Skeletal muscle satellite cell (primary cell): ENCODE measurements at regions not wholly inside any gene's neighbourhood (a gene's known extent, or its start where the extent isn't known, plus 50 kb on each side); places are given as distances from the start of the nearest gene placed in this dataset.

Experiments used
- H3K27me3 ChIP-seq: 2 replicates; pipeline ENCODE4 v1.7.0; 2013; ENCODE audit warnings: low read length; ENCODE audit not compliant: control insufficient read depth, insufficient read depth
- H3K36me3 ChIP-seq: 2 replicates; pipeline ENCODE4 v1.7.0; 2013; ENCODE audit warnings: mild to moderate bottlenecking, control low read depth, low read length; ENCODE audit not compliant: insufficient read depth
- H3K4me1 ChIP-seq: 2 replicates; pipeline ENCODE4 v1.7.0; 2013; ENCODE audit warnings: low read length; ENCODE audit not compliant: control insufficient read depth, insufficient read depth
- H3K4me2 ChIP-seq: 2 replicates; pipeline ENCODE4 v1.7.0; 2013; ENCODE audit warnings: mild to moderate bottlenecking, low read length
- H3K4me3 ChIP-seq: 2 replicates; pipeline ENCODE4 v1.7.0; 2013; ENCODE audit warnings: low read length
- H3K9ac ChIP-seq: 2 replicates; pipeline ENCODE4 v1.7.0; 2013; ENCODE audit warnings: mild to moderate bottlenecking, low read depth, low read length, moderate library complexity
- H3K9me3 ChIP-seq: replicated peaks from 2 replicates; pipeline ENCODE4 v1.7.0; 2013; ENCODE audit warnings: mild to moderate bottlenecking, control low read depth, low read length

DNA sequence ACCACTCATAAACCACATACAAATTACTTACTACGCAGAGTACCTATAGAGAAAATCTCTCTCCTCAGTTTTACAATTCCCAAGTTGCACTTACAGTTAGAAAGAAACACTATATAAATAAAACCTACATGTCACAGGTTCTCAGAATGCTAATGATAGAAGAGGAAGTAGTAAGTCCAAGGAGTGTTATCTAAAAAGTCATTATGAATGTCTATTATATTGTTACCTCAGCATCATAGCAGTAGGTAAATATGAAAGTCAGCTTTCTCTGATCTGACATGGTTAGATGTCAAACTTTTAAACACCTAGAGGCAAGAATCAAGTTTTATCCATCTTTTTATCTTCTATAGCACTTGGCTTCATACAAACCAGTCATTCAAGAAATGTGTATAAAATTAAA, 163.2 kb upstream of the FAM241A start:
- Histone ChIP-seq H3K27me3 (peaks cover 6% of the 10 kb centered on the region), H3K4me3 (no peak overlapping the region), H3K9ac (no peak overlapping the region), H3K4me1 (no peaks in the 10 kb centered on the region), H3K9me3 (no peaks in the 10 kb centered on the region), H3K4me2 (no peak overlapping the region), H3K36me3 (no peaks in the 10 kb centered on the region)

DNA sequence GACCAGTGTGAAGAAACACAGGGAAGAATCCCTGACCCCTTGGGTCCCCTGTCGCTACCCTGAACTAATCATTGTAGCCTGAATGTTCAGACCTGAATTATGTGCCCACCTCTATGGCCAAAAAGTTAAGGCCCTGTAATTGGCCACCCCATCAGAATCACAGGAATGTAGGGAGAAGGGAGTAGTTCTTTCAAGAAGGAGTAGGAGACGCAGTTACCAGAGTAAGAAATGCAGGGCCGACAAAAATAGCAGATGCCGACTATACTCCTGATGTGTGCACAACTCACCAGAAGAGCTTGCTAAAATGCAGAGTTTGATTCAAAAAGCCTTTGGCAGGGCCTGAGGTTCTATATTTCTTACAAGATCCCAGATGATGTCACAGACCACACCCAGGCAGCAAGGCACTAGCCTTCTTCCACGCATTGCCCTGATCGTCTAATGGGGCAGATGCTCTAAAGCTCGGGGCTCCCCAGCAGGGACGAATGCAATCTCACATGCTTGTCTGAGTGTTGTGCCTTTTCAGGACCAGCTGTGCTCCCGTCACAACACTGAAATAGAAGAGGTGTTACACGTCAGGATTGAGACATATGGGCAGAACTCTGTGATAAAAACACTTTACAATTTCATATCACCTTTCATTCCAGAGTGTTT, 161.0 kb upstream of the FAM241A start:
- Histone ChIP-seq H3K4me3 (no peak overlapping the region), H3K9me3 (no peaks in the 10 kb centered on the region), H3K9ac (no peak overlapping the region), H3K27me3 (peaks cover 6% of the 10 kb centered on the region), H3K4me2 (no peak overlapping the region), H3K36me3 (no peaks in the 10 kb centered on the region), H3K4me1 (no peaks in the 10 kb centered on the region)

DNA sequence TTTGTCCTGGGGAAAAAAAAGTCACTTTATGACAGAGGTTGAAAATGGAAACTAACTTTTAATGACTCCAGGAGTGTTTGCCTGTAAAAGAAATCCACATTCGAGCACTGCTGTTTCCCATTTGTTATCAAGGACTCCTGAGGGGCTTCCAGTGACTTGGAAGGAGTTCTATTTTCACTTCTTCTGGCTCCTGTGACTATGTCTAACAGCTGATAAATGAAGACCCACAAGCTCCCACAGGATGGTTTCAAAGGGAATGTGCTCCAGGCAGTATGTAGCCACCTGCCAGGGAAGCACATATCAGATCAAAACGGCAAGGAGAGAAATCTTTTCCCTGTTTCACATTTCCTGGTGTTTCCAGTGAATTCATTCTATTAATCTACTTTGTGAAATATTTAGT, 159.8 kb upstream of the FAM241A start:
- no peaks in the 10 kb centered on the region for H3K36me3 ChIP-seq

DNA sequence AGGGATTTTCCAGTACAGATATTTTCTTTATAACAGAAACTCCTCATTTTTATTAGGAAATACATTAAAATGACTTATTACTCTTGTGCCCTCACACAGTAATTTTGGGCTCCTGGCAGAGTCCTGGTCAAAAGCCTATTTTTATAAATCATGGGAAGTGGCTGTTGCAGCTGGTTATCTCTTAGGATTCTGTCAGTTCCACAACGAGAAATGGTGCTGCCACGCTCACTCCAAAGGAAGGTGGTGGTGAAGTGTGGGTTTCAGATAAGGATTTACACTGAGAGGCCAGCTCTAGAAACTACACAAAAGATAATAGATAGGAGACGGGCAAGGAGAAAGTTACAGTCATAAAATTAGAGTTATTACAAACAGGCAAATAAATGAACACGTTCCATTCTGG, 159.2 kb upstream of the FAM241A start:
- no peaks in the 10 kb centered on the region for H3K9me3 ChIP-seq
- no peak overlapping the region for H3K9ac ChIP-seq
- no peak overlapping the region for H3K4me3 ChIP-seq
- H3K36me3 ChIP-seq: no peaks in the 10 kb centered on the region
- no peak overlapping the region for H3K4me2 ChIP-seq
- peaks cover 6% of the 10 kb centered on the region for H3K27me3 ChIP-seq
- no peaks in the 10 kb centered on the region for H3K4me1 ChIP-seq

More for the DNA sequence above, 159.8 kb upstream of the FAM241A start:
- Histone ChIP-seq H3K27me3 (peaks cover 6% of the 10 kb centered on the region), H3K4me3 (no peak overlapping the region), H3K4me1 (no peaks in the 10 kb centered on the region), H3K4me2 (no peak overlapping the region), H3K9me3 (no peaks in the 10 kb centered on the region), H3K9ac (no peak overlapping the region)

DNA sequence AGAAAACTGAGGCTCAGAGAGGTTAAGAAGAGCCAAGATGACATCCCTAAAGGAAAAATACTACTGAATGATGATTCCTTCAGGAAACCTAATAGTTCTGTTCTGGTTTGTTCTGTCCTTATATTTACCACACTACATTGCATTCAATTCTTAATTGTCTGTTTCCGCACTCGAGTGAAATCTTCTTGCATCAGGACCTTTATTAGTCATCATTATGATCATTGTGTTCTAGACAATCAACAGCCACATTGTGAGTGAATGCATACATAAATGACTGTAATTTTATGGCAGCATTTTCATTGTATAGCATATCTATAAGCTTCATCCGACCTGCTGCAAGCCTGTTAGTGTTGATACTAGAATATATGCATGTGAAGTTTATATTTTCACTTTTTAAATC, 156.7 kb upstream of the FAM241A start:
- Histone ChIP-seq H3K4me1 (no peaks in the 10 kb centered on the region), H3K36me3 (no peaks in the 10 kb centered on the region), H3K4me3 (no peak overlapping the region), H3K27me3 (peaks cover 6% of the 10 kb centered on the region), H3K4me2 (no peak overlapping the region), H3K9ac (no peak overlapping the region), H3K9me3 (no peaks in the 10 kb centered on the region)

DNA sequence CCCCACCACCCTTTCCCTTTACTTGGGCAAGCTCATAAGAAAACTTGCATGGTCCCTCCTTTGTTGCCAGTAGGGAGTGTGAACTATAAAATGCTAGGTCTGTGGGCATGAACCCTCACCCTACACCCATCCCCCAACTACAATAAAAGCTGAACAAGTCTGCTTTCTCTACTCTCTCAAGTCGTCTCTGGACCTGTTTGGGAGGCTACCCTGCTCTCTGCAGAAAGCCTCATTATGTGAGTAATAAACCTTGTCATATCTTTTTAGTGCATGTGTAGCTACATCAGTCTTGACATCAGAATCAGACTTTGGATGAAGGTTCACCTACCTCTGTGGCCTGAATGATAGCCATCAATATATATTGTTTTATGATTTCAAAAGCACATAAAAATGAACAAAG, 155.4 kb upstream of the FAM241A start:
- Histone ChIP-seq H3K4me1 (no peaks in the 10 kb centered on the region), H3K9me3 (no peaks in the 10 kb centered on the region), H3K9ac (no peak overlapping the region), H3K4me2 (no peak overlapping the region), H3K36me3 (no peaks in the 10 kb centered on the region), H3K27me3 (peaks cover 9% of the 10 kb centered on the region), H3K4me3 (no peak overlapping the region)

DNA sequence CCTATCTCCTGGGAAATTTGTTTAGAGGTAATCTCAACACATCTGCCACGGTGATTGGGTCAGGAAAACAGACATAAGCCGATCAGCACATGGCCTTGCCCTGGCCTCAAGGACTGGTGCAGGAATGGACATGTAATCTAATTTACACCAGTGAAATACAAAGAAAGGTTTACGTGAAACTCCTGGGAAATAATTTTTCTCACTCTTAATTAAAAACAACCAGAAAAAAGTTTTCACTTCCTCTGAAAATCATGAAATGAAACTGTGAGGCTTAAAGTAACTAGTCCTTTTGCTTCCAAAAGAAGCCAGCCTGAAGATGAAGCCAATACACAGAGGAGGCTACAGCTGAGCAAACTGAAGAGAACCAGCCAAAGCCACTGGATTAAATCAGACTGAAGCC, 154.1 kb upstream of the FAM241A start:
- no peak overlapping the region for H3K9ac ChIP-seq
- peaks cover 3% of the 10 kb centered on the region for H3K27me3 ChIP-seq
- H3K4me1 ChIP-seq: no peaks in the 10 kb centered on the region
- no peaks in the 10 kb centered on the region for H3K36me3 ChIP-seq
- no peaks in the 10 kb centered on the region for H3K9me3 ChIP-seq
- no peak overlapping the region for H3K4me3 ChIP-seq
- no peak overlapping the region for H3K4me2 ChIP-seq

DNA sequence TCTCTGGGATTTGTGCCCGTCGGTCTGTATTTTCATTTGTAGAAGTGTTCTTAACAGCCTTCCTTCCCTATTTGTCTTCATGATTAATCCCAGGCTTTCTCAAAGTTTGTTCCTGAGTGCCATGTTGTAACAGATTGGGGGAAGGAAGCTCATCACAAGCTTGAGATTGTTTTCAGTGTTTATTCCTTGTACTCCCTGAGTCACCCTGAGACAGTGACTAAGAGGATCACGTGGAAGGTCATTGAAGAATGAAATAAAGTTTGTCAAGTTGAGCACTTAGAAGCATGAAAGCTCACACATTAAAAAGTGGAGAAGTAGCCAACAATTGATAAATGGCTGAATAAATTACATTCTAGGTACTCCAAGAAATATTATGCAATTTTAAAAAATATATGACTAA, 153.5 kb upstream of the FAM241A start:
- H3K36me3 ChIP-seq: no peaks in the 10 kb centered on the region
- H3K27me3 ChIP-seq: peaks cover 7% of the 10 kb centered on the region
- no peak overlapping the region for H3K4me2 ChIP-seq
- H3K4me1 ChIP-seq: no peaks in the 10 kb centered on the region
- no peak overlapping the region for H3K9ac ChIP-seq
- H3K9me3 ChIP-seq: no peaks in the 10 kb centered on the region
- no peak overlapping the region for H3K4me3 ChIP-seq

DNA sequence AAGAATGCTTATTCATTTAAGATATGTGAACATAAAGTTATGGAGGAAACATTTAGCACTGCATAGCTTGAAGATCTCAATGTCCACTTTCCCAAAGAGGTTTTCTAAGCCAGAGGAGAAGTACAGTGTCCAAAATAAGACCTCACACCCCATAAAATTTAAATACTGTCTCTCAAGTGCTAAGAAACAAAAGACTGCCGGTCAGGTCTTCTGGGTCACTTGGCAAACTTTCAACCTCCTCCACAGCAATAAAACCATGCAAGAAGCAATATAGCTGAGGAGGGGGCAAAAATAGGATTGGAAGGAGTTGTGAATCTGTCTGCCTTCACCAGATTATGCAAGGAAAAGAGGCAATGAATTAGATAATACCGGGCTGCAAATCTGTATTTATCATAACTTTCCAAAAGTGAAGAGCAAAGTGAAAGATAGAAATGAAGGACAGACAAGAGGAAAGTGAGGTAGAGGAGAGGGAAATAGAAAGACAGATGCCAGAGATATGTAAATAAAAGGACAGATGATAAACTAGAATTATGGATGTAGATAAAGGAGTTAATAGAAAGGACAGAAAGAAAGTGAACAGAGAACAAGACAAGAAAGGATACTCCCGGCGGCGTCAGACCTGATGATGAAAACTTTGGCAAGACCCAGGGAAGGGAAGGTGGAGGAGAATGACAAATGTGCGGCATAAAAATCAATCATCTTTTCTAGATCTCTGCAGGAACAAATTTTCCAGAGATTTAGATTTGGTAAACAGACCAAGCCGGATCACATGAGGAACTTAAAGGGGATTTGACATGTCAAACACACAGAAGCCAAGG, 152.7 kb upstream of the FAM241A start:
- Histone ChIP-seq H3K4me2 (no peak overlapping the region), H3K27me3 (peaks cover 9% of the 10 kb centered on the region), H3K36me3 (no peaks in the 10 kb centered on the region), H3K4me1 (no peaks in the 10 kb centered on the region), H3K4me3 (no peak overlapping the region), H3K9ac (no peak overlapping the region), H3K9me3 (no peaks in the 10 kb centered on the region)

DNA sequence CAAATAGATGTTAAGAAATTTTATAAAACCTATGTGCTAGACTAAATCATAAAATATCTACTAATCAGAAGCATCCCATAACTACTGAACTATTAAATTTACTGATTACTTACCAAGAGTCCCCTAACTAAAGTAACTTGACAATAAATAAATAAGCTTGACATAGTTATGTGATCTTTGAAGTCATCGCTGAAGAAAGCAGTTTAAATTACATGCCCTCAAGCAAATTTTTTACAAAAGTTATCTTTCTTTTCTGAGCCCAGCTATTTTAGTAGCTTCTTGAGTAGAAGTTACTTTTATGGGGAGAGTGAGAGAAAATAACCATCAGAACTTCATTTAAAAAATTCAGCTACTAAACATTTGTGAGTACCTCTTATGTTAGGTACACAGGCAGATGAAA, 150.9 kb upstream of the FAM241A start:
- Histone ChIP-seq H3K36me3 (no peaks in the 10 kb centered on the region), H3K4me1 (no peaks in the 10 kb centered on the region), H3K4me2 (no peak overlapping the region), H3K9ac (no peak overlapping the region), H3K27me3 (peaks cover 9% of the 10 kb centered on the region), H3K9me3 (no peaks in the 10 kb centered on the region), H3K4me3 (no peak overlapping the region)

DNA sequence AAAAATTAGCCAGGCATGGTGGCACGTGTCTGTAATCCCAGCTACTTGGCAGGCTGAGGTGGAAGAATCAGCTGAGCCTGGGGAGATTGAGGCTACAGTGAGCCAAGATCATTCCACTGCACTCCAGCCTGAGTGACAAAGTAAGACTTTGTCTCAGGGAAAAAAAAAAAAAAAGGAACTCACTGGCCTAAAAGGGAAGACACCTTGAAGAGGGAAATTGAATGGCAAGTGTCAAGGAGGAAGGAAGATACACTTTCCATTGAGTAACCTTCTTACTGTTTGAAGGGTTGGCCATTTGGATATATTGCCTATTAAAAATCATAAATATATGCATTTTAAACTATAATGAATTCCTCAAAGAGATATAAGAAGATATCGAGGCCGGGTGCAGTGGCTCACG, 147.5 kb upstream of the FAM241A start:
- peaks cover 9% of the 10 kb centered on the region for H3K27me3 ChIP-seq
- no peaks in the 10 kb centered on the region for H3K4me1 ChIP-seq
- no peaks in the 10 kb centered on the region for H3K9me3 ChIP-seq
- no peaks in the 10 kb centered on the region for H3K36me3 ChIP-seq
- H3K4me3 ChIP-seq: no peak overlapping the region
- H3K9ac ChIP-seq: no peak overlapping the region
- no peak overlapping the region for H3K4me2 ChIP-seq

DNA sequence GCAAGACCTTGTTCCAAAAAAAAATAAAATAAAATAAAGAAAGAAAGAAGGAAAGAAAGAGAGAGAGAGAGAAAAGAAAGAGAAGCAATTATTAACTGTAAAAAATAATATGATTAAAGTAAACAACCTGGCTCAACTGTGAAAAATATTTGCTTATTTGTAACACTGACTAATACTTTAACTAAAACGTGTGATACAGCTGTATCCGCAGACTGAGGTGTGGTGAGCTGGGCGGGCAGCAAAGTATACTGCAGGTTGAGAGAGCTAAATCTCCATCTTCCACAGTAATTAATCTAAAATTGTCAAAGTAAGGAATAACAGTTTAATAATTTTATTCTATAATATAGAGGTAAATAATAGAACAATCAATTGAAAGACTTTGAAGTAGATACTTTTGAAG, 145.5 kb upstream of the FAM241A start:
- no peaks in the 10 kb centered on the region for H3K9me3 ChIP-seq
- peaks cover 6% of the 10 kb centered on the region for H3K27me3 ChIP-seq
- no peak overlapping the region for H3K4me3 ChIP-seq
- H3K9ac ChIP-seq: no peak overlapping the region
- no peak overlapping the region for H3K4me2 ChIP-seq
- no peaks in the 10 kb centered on the region for H3K36me3 ChIP-seq
- H3K4me1 ChIP-seq: no peaks in the 10 kb centered on the region
